HCT116 (cell line): ENCODE measurements at regions not wholly inside any gene's neighbourhood (a gene's known extent, or its start where the extent isn't known, plus 50 kb on each side); places are given as distances from the start of the nearest gene placed in this dataset.

Source experiments
- ATAC-seq: fragments of 200-7000 bp; cut with Tn5 transposase; 2 replicates; pipeline ENCODE4 v1.9.1; 2020; ENCODE audit warnings: mild to moderate bottlenecking, moderate library complexity
- BruUV-seq: library from RNA; stranded (reverse); fragments of 400-500 nt; replicated peaks from 2 replicates; lab custom pipeline; 2021; lab: Mats Ljungman, UMichigan
- CTCF ChIA-PET: fragments of 300-600 bp; sonication (Branson Sonifier 250); formaldehyde crosslinking; loops from one replicate; lab custom pipeline; 2021; ENCODE audit warnings: antibody characterized with exemption; lab: Charles Lee
- POLR2A ChIA-PET: fragments of 300-600, 350-600 bp; sonication (Branson Sonifier 250); formaldehyde crosslinking; loops from one replicate; lab custom pipeline; 2021; ENCODE audit warnings: antibody characterized with exemption; lab: Charles Lee
- RAD21 ChIA-PET, 2 experiments: fragments of 300-600 bp; sonication (Branson Sonifier 250); formaldehyde crosslinking; loops; one replicate each; lab custom pipeline; 2023; ENCODE audit warnings: low total read pairs in 2 of 2; ENCODE audit not compliant: uncharacterized antibody in 2 of 2, unreplicated experiment in 2 of 2, low non-redundant PET in 1 of 2; lab: Charles Lee
- DNase-seq: peaks from one replicate; pipeline ENCODE4 v3.0.0-alpha.2; 2010; ENCODE audit warnings: low read depth, low spot score
- H2AFZ ChIP-seq: fragments of 200-600 bp; shearing (Covaris generic), sonication (generic); 2 replicates; pipeline ENCODE4 v1.6.1; 2017; ENCODE audit warnings: low read depth, mixed run types, mixed read lengths, antibody characterized with exemption, low read length; ENCODE audit not compliant: poor library complexity, severe bottlenecking
- H3K27ac ChIP-seq: 2 replicates; pipeline ENCODE4 v1.5.1; 2012; ENCODE audit warnings: low read depth, low read length
- H3K27me3 ChIP-seq: fragments of 200-600 bp; sonication (generic); 2 replicates; pipeline ENCODE4 v1.6.1; 2016; ENCODE audit warnings: mixed run types, low read length, mixed read lengths; ENCODE audit not compliant: insufficient read depth
- H3K36me3 ChIP-seq, 2 experiments: fragments of 200-500 bp in 1 of 2; fragments of 200-600 bp in 1 of 2; sonication (Bioruptor generic) in 1 of 2; sonication (generic) in 1 of 2; 2 replicates each; pipeline versions ENCODE4 v1.5.1 to v1.6.1; 2014 to 2016; ENCODE audit warnings: low read length in 2 of 2, inconsistent platforms in 1 of 2, mixed read lengths in 1 of 2, mixed run types in 1 of 2; ENCODE audit not compliant: insufficient read depth in 2 of 2, control insufficient read depth in 1 of 2
- H3K4me1 ChIP-seq, 2 experiments: fragments of 200-600 bp in 1 of 2; sonication (generic) in 1 of 2; 2 replicates each; pipeline versions ENCODE4 v1.5.1 to v1.6.1; 2012 to 2017; ENCODE audit warnings: low read length in 2 of 2, inconsistent platforms in 1 of 2, mild to moderate bottlenecking in 1 of 2, mixed read lengths in 1 of 2, mixed run types in 1 of 2, moderate library complexity in 1 of 2; ENCODE audit not compliant: insufficient read depth in 2 of 2, control insufficient read depth in 1 of 2
- H3K4me2 ChIP-seq: fragments of 200-600 bp; sonication (generic); 2 replicates; pipeline ENCODE4 v1.6.1; 2017; ENCODE audit warnings: mixed run types, low read length, mixed read lengths
- H3K4me3 ChIP-seq, 2 experiments: fragments of 200-600 bp in 1 of 2; sonication (generic) in 1 of 2; replicated peaks in 1 of 2; 2 replicates each; pipeline ENCODE4 v1.5.1; 2011 to 2016; ENCODE audit warnings: low read length in 2 of 2, control low read depth in 1 of 2, low read depth in 1 of 2, mild to moderate bottlenecking in 1 of 2, mixed read lengths in 1 of 2, mixed run types in 1 of 2
- H3K79me2 ChIP-seq: fragments of 200-600 bp; sonication (generic); 2 replicates; pipeline ENCODE4 v1.6.1; 2017; ENCODE audit warnings: mild to moderate bottlenecking, mixed run types, low read length, moderate library complexity, mixed read lengths; ENCODE audit not compliant: insufficient read depth
- H3K9ac ChIP-seq: fragments of 200-600 bp; sonication (generic); 2 replicates; pipeline ENCODE4 v1.6.1; 2016; ENCODE audit warnings: low read length, mixed read lengths
- H3K9me2 ChIP-seq: fragments of 200-600 bp; sonication (generic), shearing (Covaris generic); 2 replicates; pipeline ENCODE4 v1.6.1; 2017; ENCODE audit warnings: mixed run types, mild to moderate bottlenecking, moderate library complexity; ENCODE audit not compliant: insufficient read depth
- H3K9me3 ChIP-seq, 2 experiments: fragments of 200-500 bp in 1 of 2; fragments of 200-600 bp in 1 of 2; sonication (Bioruptor generic) in 1 of 2; sonication (generic) in 1 of 2; 2 replicates each; pipeline ENCODE4 v1.6.1; 2014 to 2017; ENCODE audit warnings: low read length in 2 of 2, mixed read lengths in 2 of 2, inconsistent platforms in 1 of 2, low read depth in 1 of 2, mild to moderate bottlenecking in 1 of 2, mixed run types in 1 of 2, moderate library complexity in 1 of 2; ENCODE audit not compliant: control insufficient read depth in 1 of 2, insufficient read depth in 1 of 2
- H4K20me1 ChIP-seq: fragments of 200-600 bp; sonication (generic), shearing (Covaris generic); 2 replicates; pipeline ENCODE4 v1.6.1; 2017; ENCODE audit warnings: mixed run types, mild to moderate bottlenecking, moderate library complexity; ENCODE audit not compliant: insufficient read depth
- EZH2phosphoT487 ChIP-seq: fragments of 200-600 bp; IDR thresholded peaks from 2 replicates; pipeline ENCODE4 v1.6.1; 2018; ENCODE audit warnings: antibody characterized with exemption, borderline replicate concordance
- RAD21 ChIP-seq: IDR thresholded peaks from 2 replicates; pipeline ENCODE4 v1.6.1; 2012; ENCODE audit warnings: low read depth, mild to moderate bottlenecking
- ZNF274 ChIP-seq: fragments of 200-500 bp; sonication (Bioruptor generic); IDR thresholded peaks from 2 replicates; pipeline ENCODE4 v1.6.1; 2014; ENCODE audit warnings: mild to moderate bottlenecking, low read depth, low read length, inconsistent platforms
- intact Hi-C: fragments of 100-400 bp; cut with micrococcal nuclease; formaldehyde crosslinking; loops from 2 replicates; pipeline ENCODE4 v1.10.0; 2022
- TF ChIP-seq, protein P1 (sequence below): IDR thresholded peaks from 2 replicates; pipeline ENCODE4 v1.6.1; 2012
- TF ChIP-seq, protein P2 (sequence below), 3 experiments: fragments of 200-600 bp in 1 of 3; sonication (generic) in 1 of 3; IDR thresholded peaks in 2 of 3; conservative IDR thresholded peaks in 1 of 3; 2 replicates each; pipeline ENCODE4 v1.5.1; 2012 to 2017; ENCODE audit warnings: low read depth in 2 of 3, low read length in 2 of 3, antibody characterized with exemption in 1 of 3, borderline replicate concordance in 1 of 3, control low read depth in 1 of 3, mild to moderate bottlenecking in 1 of 3, mixed read lengths in 1 of 3, mixed run types in 1 of 3, moderate library complexity in 1 of 3; ENCODE audit not compliant: insufficient read depth in 1 of 3

DNA sequence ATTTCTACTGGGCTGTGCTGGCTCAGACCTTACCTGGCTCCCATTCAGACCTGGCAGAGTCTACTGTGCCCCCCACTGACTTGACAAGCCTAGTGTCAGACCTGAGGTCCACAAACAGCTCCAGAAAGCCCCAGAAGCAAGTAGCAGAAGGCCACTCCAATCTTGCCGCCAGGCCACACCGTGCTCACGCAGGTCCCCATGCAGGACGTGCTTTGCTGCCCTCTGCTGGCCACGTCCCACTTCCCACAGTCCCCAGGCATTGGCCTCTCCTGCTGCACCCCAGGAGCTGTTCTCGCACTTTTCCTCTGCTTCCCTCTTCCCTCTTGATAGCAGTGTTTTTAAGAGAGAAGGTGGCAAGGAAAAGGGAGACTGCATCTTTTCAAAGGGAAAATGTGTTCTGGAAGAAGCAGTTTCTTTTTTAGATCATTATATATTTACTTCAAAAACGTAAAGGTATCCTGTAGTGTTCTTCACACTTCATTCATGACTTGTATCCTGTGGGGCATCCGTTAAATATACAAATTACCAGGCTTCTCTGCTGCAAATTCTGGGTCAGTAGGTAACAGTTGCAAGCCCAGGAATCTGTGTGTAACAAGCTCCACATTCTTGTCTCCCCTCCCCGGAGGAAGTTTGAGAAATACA is 81.4 kb upstream of the PAPOLG start (continued):
- TF ChIP-seq EZH2phosphoT487 (no peak), ZNF274 (no peak)
- TF ChIP-seq, protein P1, sequence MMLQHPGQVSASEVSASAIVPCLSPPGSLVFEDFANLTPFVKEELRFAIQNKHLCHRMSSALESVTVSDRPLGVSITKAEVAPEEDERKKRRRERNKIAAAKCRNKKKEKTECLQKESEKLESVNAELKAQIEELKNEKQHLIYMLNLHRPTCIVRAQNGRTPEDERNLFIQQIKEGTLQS: no peak
- TF ChIP-seq, all 23 proteins: peak for 4

DNA sequence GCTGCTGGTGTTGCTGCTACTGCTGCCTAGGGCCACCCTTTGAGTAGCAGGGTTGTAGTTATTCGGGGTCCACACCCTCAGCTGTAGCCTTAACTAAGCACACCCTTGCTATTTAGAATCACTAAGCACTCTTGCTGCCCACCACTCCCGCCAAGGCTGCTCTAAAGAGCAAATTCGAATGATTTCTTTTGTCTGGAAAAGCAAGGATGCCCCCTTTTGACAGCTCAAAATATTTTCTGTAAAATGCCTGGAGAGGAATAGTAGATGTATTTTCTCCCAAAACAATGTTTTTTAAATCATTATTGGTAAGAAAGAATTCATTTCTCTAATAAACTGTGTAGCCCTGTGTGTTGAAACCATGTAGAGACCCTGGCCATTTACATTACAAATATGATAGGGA is 80.8 kb upstream of the PAPOLG start:
- CTCF ChIA-PET: interaction anchor here (0.6 to 2.4 kb wide), 28 partner anchors 8 to 1899 kb away, joined by 3 to 33 read pairs (median 4); no protein-coding TSS in a partner anchor
- no peaks in the 10 kb centered on the region for H3K9me3 ChIP-seq
- H3K4me1 ChIP-seq: no peaks in the 10 kb centered on the region; a peak in 1 of 4 replicates
- RAD21 ChIA-PET: interaction anchor here in 1 of 2 experiments (0.6 to 1.2 kb wide), 2 partner anchors 47 to 324 kb away, joined by 3 to 4 read pairs; no protein-coding TSS in a partner anchor
- POLR2A ChIA-PET: interaction anchor here (1.5 kb wide), 1 partner anchor 114 kb away, joined by 3 read pairs; no protein-coding TSS in a partner anchor
- no peak overlapping the region for H3K9ac ChIP-seq
- BruUV-seq: no TSS peak
- no peaks in the 10 kb centered on the region for H3K9me2 ChIP-seq
- no peaks in the 10 kb centered on the region for H3K36me3 ChIP-seq
- H3K27me3 ChIP-seq: no peaks in the 10 kb centered on the region
- no peak overlapping the region for H3K4me3 ChIP-seq
- no peak overlapping the region for H3K27ac ChIP-seq
- no peaks in the 10 kb centered on the region for H4K20me1 ChIP-seq
- ATAC-seq: peak; percentile 20
- no peaks in the 10 kb centered on the region for H3K79me2 ChIP-seq
- no peak overlapping the region for H2AFZ ChIP-seq
- TF ChIP-seq ZNF274 (no peak), RAD21 (peak; percentile 28)
- TF ChIP-seq, protein P2, sequence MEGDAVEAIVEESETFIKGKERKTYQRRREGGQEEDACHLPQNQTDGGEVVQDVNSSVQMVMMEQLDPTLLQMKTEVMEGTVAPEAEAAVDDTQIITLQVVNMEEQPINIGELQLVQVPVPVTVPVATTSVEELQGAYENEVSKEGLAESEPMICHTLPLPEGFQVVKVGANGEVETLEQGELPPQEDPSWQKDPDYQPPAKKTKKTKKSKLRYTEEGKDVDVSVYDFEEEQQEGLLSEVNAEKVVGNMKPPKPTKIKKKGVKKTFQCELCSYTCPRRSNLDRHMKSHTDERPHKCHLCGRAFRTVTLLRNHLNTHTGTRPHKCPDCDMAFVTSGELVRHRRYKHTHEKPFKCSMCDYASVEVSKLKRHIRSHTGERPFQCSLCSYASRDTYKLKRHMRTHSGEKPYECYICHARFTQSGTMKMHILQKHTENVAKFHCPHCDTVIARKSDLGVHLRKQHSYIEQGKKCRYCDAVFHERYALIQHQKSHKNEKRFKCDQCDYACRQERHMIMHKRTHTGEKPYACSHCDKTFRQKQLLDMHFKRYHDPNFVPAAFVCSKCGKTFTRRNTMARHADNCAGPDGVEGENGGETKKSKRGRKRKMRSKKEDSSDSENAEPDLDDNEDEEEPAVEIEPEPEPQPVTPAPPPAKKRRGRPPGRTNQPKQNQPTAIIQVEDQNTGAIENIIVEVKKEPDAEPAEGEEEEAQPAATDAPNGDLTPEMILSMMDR (IDR thresholded peaks at IDR 0.05 in 2 of 3, conservative IDR thresholded peaks at IDR 0.05 in 1 of 3; ENCODE audit: borderline replicate concordance in 1 of 3, insufficient read depth in 1 of 3, low read depth in 2 of 3, low read length in 2 of 3): peak in 1 of 3 experiments; percentile 11; a peak in 1 of 6 replicates
- H3K4me2 ChIP-seq: no peak overlapping the region
- intact Hi-C loops: loop anchor here (10.0 kb wide), 1 partner anchor 1910 kb away; no protein-coding TSS in a partner anchor
- DNase-seq: no peak
